ENCODE measurements at regions not wholly inside any gene's neighbourhood (a gene's known extent, or its start where the extent isn't known, plus 50 kb on each side); places are given as distances from the start of the nearest gene placed in this dataset.
"Not testable (repeated sequence)": the region's sequence is repeated elsewhere in the genome, so short reads cannot be mapped to it uniquely, and the experiment has no call there.

DNA sequence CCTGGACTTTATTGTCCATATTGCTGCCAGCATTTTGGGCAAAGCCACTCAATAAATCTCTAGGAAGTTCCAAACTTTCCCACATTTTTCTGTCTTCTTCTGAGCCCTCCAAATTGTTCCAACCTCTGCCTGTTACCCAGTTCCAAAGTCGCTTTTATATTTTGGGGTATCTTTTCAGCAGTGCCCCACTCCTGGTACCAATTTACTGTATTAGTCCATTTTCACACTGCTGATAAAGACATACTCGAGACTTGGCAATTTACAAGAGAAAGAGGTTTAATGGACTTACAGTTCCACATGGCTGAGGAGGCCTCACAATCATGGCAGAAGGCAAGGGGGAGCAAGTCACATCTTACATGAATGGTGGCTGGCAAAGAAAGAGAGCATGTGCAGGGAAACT, 53.4 kb downstream of the AHSP start:
- H3K9me3 ChIP-seq (ENCODE audit: low read length); H3K27ac ChIP-seq (ENCODE audit: low read depth, low read length); H3K36me3 ChIP-seq (ENCODE audit: insufficient read depth, low read length); H3K9ac ChIP-seq (ENCODE audit: low read length); H3K4me3 ChIP-seq (ENCODE audit: low read depth in 1 of 2, low read length in 2 of 2); H3K4me1 ChIP-seq (ENCODE audit: insufficient read depth, low read length); H3K27me3 ChIP-seq (ENCODE audit: control insufficient read depth in 1 of 2, insufficient read depth in 2 of 2, low read length in 2 of 2): not testable (repeated sequence)

DNA sequence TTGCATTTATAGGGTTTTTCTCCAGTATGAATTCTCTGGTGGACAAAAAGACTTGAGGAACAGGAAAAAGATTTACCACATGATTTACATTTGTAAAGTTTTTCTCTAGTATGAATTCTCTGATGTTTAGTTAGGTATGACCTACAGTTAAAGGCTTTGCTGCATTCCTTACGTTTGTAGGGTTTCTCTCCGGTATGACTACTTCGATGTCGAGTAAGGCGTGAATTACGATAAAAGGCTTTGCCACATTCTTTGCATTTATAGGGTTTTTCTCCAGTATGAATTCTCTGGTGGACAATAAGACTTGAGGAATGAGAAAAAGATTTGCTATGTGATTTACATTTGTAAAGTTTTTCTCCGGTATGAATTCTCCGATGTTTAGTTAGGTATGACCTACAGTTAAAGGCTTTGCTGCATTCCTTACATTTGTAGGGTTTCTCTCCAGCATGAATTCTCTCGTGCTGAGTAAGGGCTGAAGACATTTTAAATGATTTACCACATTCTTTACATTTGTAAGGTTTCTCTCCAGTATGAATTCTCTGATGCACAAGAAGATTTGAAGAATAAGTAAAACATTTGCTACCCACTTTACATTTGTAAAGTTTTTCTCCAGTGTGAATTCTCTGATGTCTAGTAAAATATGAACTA, 74.2 kb downstream of the AHSP start:
- H3K27me3 ChIP-seq (ENCODE audit: control insufficient read depth in 1 of 2, insufficient read depth in 2 of 2, low read length in 2 of 2); H3K9me3 ChIP-seq (ENCODE audit: low read length); H3K36me3 ChIP-seq (ENCODE audit: insufficient read depth, low read length); H3K27ac ChIP-seq (ENCODE audit: low read depth, low read length); H3K4me1 ChIP-seq (ENCODE audit: insufficient read depth, low read length); H3K4me3 ChIP-seq (ENCODE audit: low read depth in 1 of 2, low read length in 2 of 2); H3K9ac ChIP-seq (ENCODE audit: low read length): not testable (repeated sequence)

DNA sequence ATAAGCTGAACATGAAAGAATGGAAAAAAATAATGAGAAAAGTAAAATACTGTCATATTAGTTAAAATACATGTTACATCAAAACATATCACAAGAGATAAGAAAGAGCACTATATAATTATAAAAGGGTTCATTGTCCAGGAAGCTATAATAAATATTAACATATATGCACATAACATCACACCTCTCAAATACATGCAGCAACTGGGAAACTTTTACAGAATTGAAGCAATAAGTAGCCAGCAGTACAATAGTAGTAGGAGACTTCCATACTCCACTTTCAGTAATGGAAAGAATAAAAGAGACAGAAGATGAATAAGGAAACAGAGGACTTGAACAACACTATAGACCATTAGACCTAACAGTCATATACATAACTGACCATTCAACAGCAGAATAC, 90.4 kb downstream of the AHSP start:
- no peaks in the 10 kb centered on the region for H3K27me3 ChIP-seq (ENCODE audit: control insufficient read depth in 1 of 2, insufficient read depth in 2 of 2, low read length in 2 of 2)
- H3K9me3 ChIP-seq (ENCODE audit: low read length) = no peaks in the 10 kb centered on the region
- no peak overlapping the region for H3K4me3 ChIP-seq (ENCODE audit: low read depth in 1 of 2, low read length in 2 of 2)
- no peak overlapping the region for H3K27ac ChIP-seq (ENCODE audit: low read depth, low read length)
- no peak overlapping the region for H3K9ac ChIP-seq (ENCODE audit: low read length)
- no peaks in the 10 kb centered on the region for H3K4me1 ChIP-seq (ENCODE audit: insufficient read depth, low read length)
- H3K36me3 ChIP-seq (ENCODE audit: insufficient read depth, low read length) = no peaks in the 10 kb centered on the region

DNA sequence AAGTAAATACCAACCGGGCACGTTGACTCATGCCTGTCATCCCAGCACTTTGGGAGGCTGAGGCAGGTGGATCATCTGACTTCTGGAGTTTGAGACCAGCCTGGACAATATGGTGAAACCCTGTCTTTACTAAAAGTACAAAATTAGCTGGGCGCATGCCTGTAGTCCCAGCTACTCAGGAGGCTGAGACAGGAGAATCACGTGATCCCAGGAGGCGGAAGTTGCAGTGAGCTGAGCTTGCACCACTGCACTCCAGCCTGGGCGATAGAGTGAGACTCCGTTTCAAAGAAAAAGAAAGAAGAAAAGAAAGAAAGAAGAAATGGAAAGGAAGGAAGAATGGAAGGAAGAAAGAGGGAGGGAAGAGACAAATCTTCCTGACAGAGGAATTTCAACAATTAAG, 108.7 kb downstream of the AHSP start:
- Histone ChIP-seq H3K9ac (ENCODE audit: low read length) (no peak overlapping the region), H3K27me3 (ENCODE audit: control insufficient read depth in 1 of 2, insufficient read depth in 2 of 2, low read length in 2 of 2) (no peaks in the 10 kb centered on the region), H3K27ac (ENCODE audit: low read depth, low read length) (no peak overlapping the region), H3K9me3 (ENCODE audit: low read length) (no peaks in the 10 kb centered on the region), H3K4me3 (ENCODE audit: low read depth in 1 of 2, low read length in 2 of 2) (no peak overlapping the region), H3K4me1 (ENCODE audit: insufficient read depth, low read length) (no peaks in the 10 kb centered on the region), H3K36me3 (ENCODE audit: insufficient read depth, low read length) (no peaks in the 10 kb centered on the region)

DNA sequence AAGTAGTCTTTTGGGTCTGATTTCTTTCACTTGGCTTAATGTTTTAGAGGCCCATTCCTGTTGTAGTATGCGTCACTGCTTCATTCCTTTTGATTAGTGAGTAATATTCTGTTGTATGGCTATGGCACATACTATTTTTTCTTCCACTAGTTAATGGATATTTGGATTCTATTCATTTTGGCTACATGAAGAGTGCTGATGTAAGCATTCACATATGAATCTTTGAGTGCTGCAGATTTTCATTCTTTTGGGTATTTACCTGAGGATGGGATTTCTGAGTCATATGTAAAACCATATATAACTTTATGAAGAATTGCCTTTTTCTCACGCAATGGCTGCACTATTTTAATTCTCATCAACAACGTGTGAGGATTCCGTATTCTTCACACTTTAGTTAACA, 113.6 kb downstream of the AHSP start:
- Histone ChIP-seq H3K4me3 (ENCODE audit: low read depth in 1 of 2, low read length in 2 of 2) (no peak overlapping the region), H3K27me3 (ENCODE audit: control insufficient read depth in 1 of 2, insufficient read depth in 2 of 2, low read length in 2 of 2) (no peaks in the 10 kb centered on the region), H3K36me3 (ENCODE audit: insufficient read depth, low read length) (no peaks in the 10 kb centered on the region), H3K4me1 (ENCODE audit: insufficient read depth, low read length) (no peaks in the 10 kb centered on the region), H3K9ac (ENCODE audit: low read length) (no peak overlapping the region), H3K9me3 (ENCODE audit: low read length) (no peaks in the 10 kb centered on the region), H3K27ac (ENCODE audit: low read depth, low read length) (no peak overlapping the region)

DNA sequence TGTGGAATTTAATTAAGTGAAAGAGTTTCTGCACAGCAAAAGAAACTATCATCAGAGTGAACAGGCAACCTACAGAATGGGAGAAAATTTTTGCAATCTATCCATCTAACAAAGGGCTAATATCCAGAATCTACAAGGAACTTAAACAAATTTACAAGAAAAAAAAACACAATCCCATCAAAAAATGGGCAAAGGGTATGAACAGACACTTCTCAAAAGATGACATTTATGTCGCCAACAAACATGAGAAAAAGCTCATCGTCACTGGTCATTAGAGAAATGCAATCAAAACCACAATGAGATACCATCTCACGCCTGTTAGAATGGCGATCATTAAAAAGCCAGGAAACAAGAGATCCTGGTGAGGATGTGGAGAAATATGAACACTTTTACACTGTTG, 128.0 kb downstream of the AHSP start:
- not testable (repeated sequence) for H3K4me1 ChIP-seq (ENCODE audit: insufficient read depth, low read length); H3K9ac ChIP-seq (ENCODE audit: low read length); H3K4me3 ChIP-seq (ENCODE audit: low read depth in 1 of 2, low read length in 2 of 2); H3K27me3 ChIP-seq (ENCODE audit: control insufficient read depth in 1 of 2, insufficient read depth in 2 of 2, low read length in 2 of 2); H3K27ac ChIP-seq (ENCODE audit: low read depth, low read length); H3K36me3 ChIP-seq (ENCODE audit: insufficient read depth, low read length); H3K9me3 ChIP-seq (ENCODE audit: low read length)

DNA sequence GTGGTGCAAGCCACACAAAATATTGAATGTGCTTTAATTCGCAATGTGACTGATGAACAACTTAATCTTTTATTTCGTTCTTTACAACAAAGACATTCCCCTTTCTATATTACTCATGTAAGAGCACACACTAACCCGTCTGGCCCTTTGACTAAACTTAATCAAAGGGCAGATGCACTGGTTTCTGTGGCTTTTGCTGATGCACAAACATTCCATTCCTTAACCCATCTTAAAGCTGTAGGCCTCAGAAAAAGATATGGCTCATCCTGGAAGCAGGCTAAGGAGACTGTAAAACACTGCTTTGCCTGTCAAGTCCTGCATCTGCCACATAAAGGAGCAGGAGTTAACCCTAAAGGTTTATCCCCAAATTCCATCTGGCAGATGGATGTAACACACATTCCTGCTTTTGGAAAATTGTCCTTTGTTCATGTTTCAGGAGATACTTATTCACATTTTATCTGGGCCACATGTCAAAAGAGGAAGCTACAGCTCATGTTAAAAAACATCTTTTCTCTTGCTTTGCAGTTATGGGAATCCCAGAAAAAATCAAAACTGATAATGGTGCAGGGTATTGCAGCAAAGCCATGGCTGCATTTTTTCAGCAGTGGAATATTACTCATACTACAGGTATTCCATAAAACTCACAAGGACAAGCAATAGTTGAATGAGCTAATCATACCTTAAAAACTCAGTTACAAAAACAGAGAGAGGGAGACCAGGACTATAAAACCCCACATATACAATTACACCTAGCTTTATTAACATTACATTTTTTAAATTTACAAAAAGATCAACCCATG, 137.2 kb downstream of the AHSP start:
- Histone ChIP-seq H3K27ac (ENCODE audit: low read depth, low read length) (no peak overlapping the region), H3K9ac (ENCODE audit: low read length) (no peak overlapping the region), H3K4me1 (ENCODE audit: insufficient read depth, low read length) (no peaks in the 10 kb centered on the region)

DNA sequence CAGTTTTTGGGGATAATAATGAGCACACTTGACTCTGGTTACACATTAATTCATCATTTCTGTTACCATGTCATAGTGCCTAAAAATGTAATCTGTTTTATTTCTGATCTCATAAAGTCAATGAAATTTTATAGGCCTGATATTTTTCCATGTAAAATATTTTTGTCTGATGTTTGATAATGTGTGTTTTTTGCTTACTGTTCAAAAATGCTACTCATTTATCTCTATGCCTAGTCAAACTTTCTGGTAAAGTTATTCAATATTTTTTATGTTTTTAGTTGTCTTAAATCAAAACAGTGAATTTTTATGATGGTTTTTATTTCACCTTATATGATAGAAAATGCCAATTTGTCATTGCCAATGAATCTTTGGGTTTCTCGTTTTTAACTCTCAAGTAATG, 147.0 kb downstream of the AHSP start:
- no peak overlapping the region for H3K9ac ChIP-seq (ENCODE audit: low read length)
- no peaks in the 10 kb centered on the region for H3K27me3 ChIP-seq (ENCODE audit: control insufficient read depth in 1 of 2, insufficient read depth in 2 of 2, low read length in 2 of 2)
- H3K4me1 ChIP-seq (ENCODE audit: insufficient read depth, low read length) = no peaks in the 10 kb centered on the region
- H3K9me3 ChIP-seq (ENCODE audit: low read length) = no peaks in the 10 kb centered on the region
- H3K36me3 ChIP-seq (ENCODE audit: insufficient read depth, low read length) = no peaks in the 10 kb centered on the region
- H3K27ac ChIP-seq (ENCODE audit: low read depth, low read length) = no peak overlapping the region
- no peak overlapping the region for H3K4me3 ChIP-seq (ENCODE audit: low read depth in 1 of 2, low read length in 2 of 2)

More for the DNA sequence above, 137.2 kb downstream of the AHSP start:
- Histone ChIP-seq H3K9me3 (ENCODE audit: low read length) (peaks cover 5% of the 10 kb centered on the region), H3K27me3 (ENCODE audit: control insufficient read depth in 1 of 2, insufficient read depth in 2 of 2, low read length in 2 of 2) (no peaks in the 10 kb centered on the region), H3K4me3 (ENCODE audit: low read depth in 1 of 2, low read length in 2 of 2) (no peak overlapping the region), H3K36me3 (ENCODE audit: insufficient read depth, low read length) (no peaks in the 10 kb centered on the region)

DNA sequence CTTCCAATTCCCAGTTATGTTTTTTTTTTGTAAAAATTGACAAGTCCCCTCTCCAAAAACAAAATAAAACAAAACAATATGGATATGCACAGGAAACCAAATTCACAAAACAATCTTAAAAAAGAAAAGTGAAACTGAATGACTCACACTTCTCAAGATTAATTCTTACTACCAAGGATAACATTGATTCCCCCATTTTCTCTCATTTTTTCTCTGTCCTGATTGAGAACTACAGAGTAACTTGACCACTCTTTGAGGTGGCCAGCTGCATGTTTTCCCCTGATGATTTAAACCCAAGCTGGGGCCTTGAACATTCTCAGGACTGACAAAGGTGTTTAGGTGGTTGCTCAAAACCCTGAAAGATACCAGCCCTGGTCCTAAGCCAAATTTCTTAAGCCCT, 149.0 kb downstream of the AHSP start:
- Histone ChIP-seq H3K9ac (ENCODE audit: low read length) (no peak overlapping the region), H3K4me3 (ENCODE audit: low read depth in 1 of 2, low read length in 2 of 2) (no peak overlapping the region), H3K9me3 (ENCODE audit: low read length) (no peaks in the 10 kb centered on the region), H3K27me3 (ENCODE audit: control insufficient read depth in 1 of 2, insufficient read depth in 2 of 2, low read length in 2 of 2) (no peaks in the 10 kb centered on the region), H3K4me1 (ENCODE audit: insufficient read depth, low read length) (no peaks in the 10 kb centered on the region), H3K27ac (ENCODE audit: low read depth, low read length) (no peak overlapping the region), H3K36me3 (ENCODE audit: insufficient read depth, low read length) (no peaks in the 10 kb centered on the region)

DNA sequence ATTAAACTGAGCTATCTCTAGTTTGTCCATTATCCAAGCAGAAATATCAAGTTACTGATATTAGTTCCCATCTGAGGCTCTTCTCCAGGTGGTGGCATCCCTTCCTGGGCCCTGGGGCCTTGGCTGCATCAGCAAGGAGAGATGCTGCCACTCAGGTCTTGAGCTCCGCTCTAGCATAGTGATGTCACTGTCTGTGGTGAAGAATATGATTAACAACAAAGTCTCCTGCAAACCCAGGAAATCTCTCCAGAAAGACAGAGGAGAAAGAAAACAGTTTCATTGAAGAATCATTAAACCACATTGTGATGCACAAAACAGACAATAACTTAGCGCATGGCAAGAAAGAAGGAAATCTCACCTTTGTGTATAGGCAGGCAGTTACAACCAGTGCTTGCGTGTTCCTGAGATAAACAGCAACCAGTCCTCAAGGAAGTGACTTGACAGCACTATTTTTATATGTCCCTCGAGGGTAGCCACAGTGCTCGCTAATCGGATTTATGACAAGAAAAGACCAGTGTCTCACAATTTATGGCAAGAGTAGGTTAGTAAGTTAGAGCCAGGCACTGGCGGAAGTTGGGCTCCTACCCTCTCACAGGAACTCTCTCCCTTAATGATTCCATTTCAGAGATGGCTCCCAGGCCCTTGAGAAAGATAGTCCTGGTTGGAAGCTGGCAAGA, 151.1 kb downstream of the AHSP start:
- H3K4me3 ChIP-seq (ENCODE audit: low read depth in 1 of 2, low read length in 2 of 2) = no peak overlapping the region
- no peaks in the 10 kb centered on the region for H3K4me1 ChIP-seq (ENCODE audit: insufficient read depth, low read length)
- H3K27me3 ChIP-seq (ENCODE audit: control insufficient read depth in 1 of 2, insufficient read depth in 2 of 2, low read length in 2 of 2) = no peaks in the 10 kb centered on the region

DNA sequence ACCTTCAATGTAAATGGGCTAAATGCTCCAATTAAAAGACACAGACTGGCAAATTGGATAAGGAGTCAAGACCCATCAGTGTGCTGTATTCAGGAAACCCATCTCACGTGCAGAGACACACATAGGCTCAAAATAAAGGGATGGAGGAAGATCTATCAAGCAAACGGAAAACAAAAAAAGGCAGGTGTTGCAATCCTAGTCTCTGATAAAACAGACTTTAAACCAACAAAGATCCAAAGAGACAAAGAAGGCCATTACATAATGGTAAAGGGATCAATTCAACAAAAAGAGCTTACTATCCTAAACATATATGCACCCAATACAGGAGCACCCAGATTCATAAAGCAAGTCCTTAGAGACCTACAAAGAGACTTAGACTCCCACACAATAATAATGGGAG, 161.6 kb downstream of the AHSP start:
- H3K9ac ChIP-seq (ENCODE audit: low read length); H3K27me3 ChIP-seq (ENCODE audit: control insufficient read depth in 1 of 2, insufficient read depth in 2 of 2, low read length in 2 of 2); H3K4me3 ChIP-seq (ENCODE audit: low read depth in 1 of 2, low read length in 2 of 2); H3K9me3 ChIP-seq (ENCODE audit: low read length); H3K27ac ChIP-seq (ENCODE audit: low read depth, low read length); H3K4me1 ChIP-seq (ENCODE audit: insufficient read depth, low read length); H3K36me3 ChIP-seq (ENCODE audit: insufficient read depth, low read length): not testable (repeated sequence)

More for the DNA sequence above, 151.1 kb downstream of the AHSP start:
- no peaks in the 10 kb centered on the region for H3K36me3 ChIP-seq (ENCODE audit: insufficient read depth, low read length)
- no peak overlapping the region for H3K27ac ChIP-seq (ENCODE audit: low read depth, low read length)
- no peak overlapping the region for H3K9ac ChIP-seq (ENCODE audit: low read length)
- H3K9me3 ChIP-seq (ENCODE audit: low read length) = no peaks in the 10 kb centered on the region
